ENCODE measurements at regions not wholly inside any gene's neighbourhood (a gene's known extent, or its start where the extent isn't known, plus 50 kb on each side); places are given as distances from the start of the nearest gene placed in this dataset.
A peak's percentile ranks its signal among the peaks of the same experiment; 100 is the strongest.

- FAIRE-seq (no peak), DNase-seq (ENCODE audit: low spot score) (no peak)
These were observed 429.6 kb upstream of the LRRC7 start for GRCh38 chr1:69138172-69138571.

- no peak for DNase-seq (ENCODE audit: low spot score)
- FAIRE-seq = no peak
These were observed 428.7 kb upstream of the LRRC7 start for GRCh38 chr1:69139007-69139406.

GRCh38 chr1:69146303-69146702, 421.4 kb upstream of the LRRC7 start:
- DNase-seq (ENCODE audit: low spot score) (no peak), FAIRE-seq (no peak)

- DNase-seq (ENCODE audit: low spot score) (no peak), FAIRE-seq (no peak)
These were observed 419.0 kb upstream of the LRRC7 start for GRCh38 chr1:69148731-69149130.

GRCh38 chr1:69157046-69157756, 410.5 kb upstream of the LRRC7 start:
- DNase-seq (ENCODE audit: low spot score) (no peak), FAIRE-seq (no peak)

- FAIRE-seq (no peak), DNase-seq (ENCODE audit: low spot score) (no peak)
These were observed 404.5 kb upstream of the LRRC7 start for GRCh38 chr1:69163241-69163640.

GRCh38 chr1:69163779-69164178, 403.9 kb upstream of the LRRC7 start:
- FAIRE-seq = no peak
- no peak for DNase-seq (ENCODE audit: low spot score)

- FAIRE-seq (peak; percentile 83), DNase-seq (ENCODE audit: low spot score) (peak; percentile 30)
These were observed 399.8 kb upstream of the LRRC7 start for GRCh38 chr1:69167876-69168275.

GRCh38 chr1:69171248-69171647, 396.5 kb upstream of the LRRC7 start:
- FAIRE-seq = peak; percentile 5
- peak; percentile 45 for DNase-seq (ENCODE audit: low spot score)

GRCh38 chr1:69172003-69173000, 395.4 kb upstream of the LRRC7 start:
- DNase-seq (ENCODE audit: low spot score) (peak; percentile 75), FAIRE-seq (peak; percentile 93)

GRCh38 chr1:69175053-69175452, 392.7 kb upstream of the LRRC7 start:
- DNase-seq (ENCODE audit: low spot score) (peak; percentile 29), FAIRE-seq (no peak)

- peak; percentile 54 for FAIRE-seq
- DNase-seq (ENCODE audit: low spot score) = no peak
These were observed 387.4 kb upstream of the LRRC7 start for GRCh38 chr1:69180358-69180757.

GRCh38 chr1:69185378-69185777, 382.3 kb upstream of the LRRC7 start:
- FAIRE-seq = no peak

GRCh38 chr1:69191335-69191734, 376.4 kb upstream of the LRRC7 start:
- DNase-seq (ENCODE audit: low spot score) (no peak), FAIRE-seq (no peak)

More at GRCh38 chr1:69185378-69185777, 382.3 kb upstream of the LRRC7 start:
- no peak for DNase-seq (ENCODE audit: low spot score)

- DNase-seq (ENCODE audit: low spot score) = no peak
- FAIRE-seq = no peak
These were observed 372.6 kb upstream of the LRRC7 start for GRCh38 chr1:69195136-69195535.

GRCh38 chr1:69196071-69196470, 371.7 kb upstream of the LRRC7 start:
- DNase-seq (ENCODE audit: low spot score) (no peak), FAIRE-seq (no peak)

GRCh38 chr1:69197816-69198215, 369.9 kb upstream of the LRRC7 start:
- DNase-seq (ENCODE audit: low spot score) = no peak
- no peak for FAIRE-seq

GRCh38 chr1:69201716-69202115, 366.0 kb upstream of the LRRC7 start:
- DNase-seq (ENCODE audit: low spot score) (no peak), FAIRE-seq (no peak)

GRCh38 chr1:69203166-69203565, 364.6 kb upstream of the LRRC7 start:
- no peak for FAIRE-seq

GRCh38 chr1:69213644-69214043, 354.1 kb upstream of the LRRC7 start:
- no peak for DNase-seq (ENCODE audit: low spot score)
- no peak for FAIRE-seq

More at GRCh38 chr1:69203166-69203565, 364.6 kb upstream of the LRRC7 start:
- no peak for DNase-seq (ENCODE audit: low spot score)

GRCh38 chr1:69215883-69216282, 351.8 kb upstream of the LRRC7 start:
- no peak for DNase-seq (ENCODE audit: low spot score)
- FAIRE-seq = no peak

- DNase-seq (ENCODE audit: low spot score) (no peak), FAIRE-seq (peak; percentile 98)
These were observed 347.1 kb upstream of the LRRC7 start for GRCh38 chr1:69220672-69221071.
